ENCODE measurements at regions not wholly inside any gene's neighbourhood (a gene's known extent, or its start where the extent isn't known, plus 50 kb on each side); places are given as distances from the start of the nearest gene placed in this dataset.

DNA sequence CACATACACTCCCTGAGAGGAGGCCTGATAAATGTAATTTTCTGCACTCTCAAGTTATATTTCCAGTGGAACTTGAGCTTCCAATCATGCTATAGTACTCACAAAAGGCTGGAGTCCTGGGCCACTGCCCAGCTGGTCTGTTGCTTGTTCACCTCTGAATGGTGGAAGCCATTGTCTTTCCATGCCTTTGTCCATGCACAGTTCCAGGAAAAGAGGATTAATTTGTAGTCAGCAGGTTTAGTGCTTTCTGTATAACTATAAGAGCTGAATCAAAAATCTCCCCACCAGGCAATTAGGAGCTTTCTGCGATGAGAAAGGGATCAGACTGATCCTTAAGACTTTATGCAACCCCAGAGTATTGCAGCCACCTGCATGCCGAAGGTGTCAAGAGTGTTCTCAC is 195.4 kb upstream of the PGRMC2 start:
- H3K27me3 Mint-ChIP-seq (ENCODE audit: low read depth in 2 of 2): peaks cover 0 to 8% of the 10 kb centered on the region in 2 donors
- no peak overlapping the region for H3K27ac ChIP-seq (ENCODE audit: low read length)

DNA sequence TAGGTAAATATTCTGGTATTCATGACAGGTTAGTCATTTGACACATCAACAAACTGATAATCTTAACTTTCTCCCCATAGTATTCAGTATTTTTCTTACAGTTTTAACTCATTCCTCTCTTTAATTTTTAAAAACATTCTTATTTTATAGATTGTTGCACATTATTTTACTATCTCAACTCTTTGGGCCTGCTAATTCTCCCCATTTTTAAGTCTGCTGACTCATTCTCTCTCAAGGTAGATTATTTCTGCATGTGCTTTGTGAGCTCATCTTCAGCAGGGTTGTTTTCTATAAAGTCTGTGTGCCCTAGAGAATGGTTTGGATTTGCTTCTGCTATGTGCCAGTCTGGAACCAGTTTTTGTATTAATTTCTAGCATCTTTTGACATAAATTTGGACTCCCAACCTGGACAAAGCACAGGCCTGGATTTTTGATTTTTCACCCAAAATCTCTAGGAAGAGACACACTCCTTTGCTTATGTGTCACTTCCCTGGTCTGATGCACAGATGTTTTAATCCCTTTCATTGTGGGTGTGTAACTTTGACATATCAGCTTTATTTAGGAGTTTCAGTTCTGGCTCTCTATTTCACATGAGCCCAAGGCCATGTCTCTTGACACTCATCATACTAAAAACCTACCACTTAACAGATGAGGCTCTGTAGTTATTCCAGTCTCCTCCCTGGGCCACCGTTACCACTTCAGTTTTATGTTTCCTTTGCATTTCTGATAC is 194.3 kb upstream of the PGRMC2 start:
- no peaks in the 10 kb centered on the region for H3K4me1 ChIP-seq (ENCODE audit: control insufficient read depth, insufficient read depth, low read length)
- no peak for DNase-seq
- no peak for TF ChIP-seq CTCF (IDR thresholded peaks at IDR 0.05)
- H3K9me3 ChIP-seq (ENCODE audit: control insufficient read depth, insufficient read depth, low read length): no peaks in the 10 kb centered on the region
- H3K27ac Mint-ChIP-seq: no peak overlapping the region
- no peak overlapping the region for H3K4me3 Mint-ChIP-seq
- intact Hi-C loops (cut with micrococcal nuclease): no loop called here
- no peak overlapping the region for H3K27ac ChIP-seq (ENCODE audit: low read length)
- no peaks in the 10 kb centered on the region for H3K36me3 Mint-ChIP-seq
- H3K9me3 Mint-ChIP-seq: peaks cover 0 to 5% of the 10 kb centered on the region in 2 donors
- H3K4me1 Mint-ChIP-seq: no peaks in the 10 kb centered on the region
- peaks cover 0 to 8% of the 10 kb centered on the region in 2 donors for H3K27me3 Mint-ChIP-seq (ENCODE audit: low read depth in 2 of 2)
- WGBS (ENCODE audit: insufficient coverage): 82% methylated on average over 1 of the region's 1 CpG
- no peak overlapping the region for H3K4me3 ChIP-seq (ENCODE audit: low read length)
- H3K27me3 ChIP-seq (ENCODE audit: control insufficient read depth, insufficient read depth, low read length): peaks cover 2% of the 10 kb centered on the region
- ATAC-seq: no peak
- no peaks in the 10 kb centered on the region for H3K36me3 ChIP-seq (ENCODE audit: control insufficient read depth, insufficient read depth, low read length)

More for the DNA sequence above, 195.4 kb upstream of the PGRMC2 start:
- Mint-ChIP-seq H3K4me1 (no peaks in the 10 kb centered on the region), H3K27ac (no peak overlapping the region), H3K9me3 (peaks cover 3 to 5% of the 10 kb centered on the region in 2 donors), H3K36me3 (no peaks in the 10 kb centered on the region), H3K4me3 (no peak overlapping the region)
- intact Hi-C loops (cut with micrococcal nuclease): no loop called here
- TF ChIP-seq CTCF (IDR thresholded peaks at IDR 0.05): no peak
- Histone ChIP-seq H3K27me3 (ENCODE audit: control insufficient read depth, insufficient read depth, low read length) (peaks cover 2% of the 10 kb centered on the region), H3K36me3 (ENCODE audit: control insufficient read depth, insufficient read depth, low read length) (no peaks in the 10 kb centered on the region), H3K4me3 (ENCODE audit: low read length) (no peak overlapping the region), H3K4me1 (ENCODE audit: control insufficient read depth, insufficient read depth, low read length) (no peaks in the 10 kb centered on the region), H3K9me3 (ENCODE audit: control insufficient read depth, insufficient read depth, low read length) (no peaks in the 10 kb centered on the region)
- 94% methylated on average over 2 of the region's 2 CpGs for WGBS (ENCODE audit: insufficient coverage)
- DNase-seq (no peak), ATAC-seq (no peak)

GRCh38 chr4:128480945-128481344 is 193.3 kb upstream of the PGRMC2 start:
- H3K4me3 ChIP-seq (ENCODE audit: low read length): no peak overlapping the region
- ATAC-seq: no peak
- Mint-ChIP-seq H3K36me3 (no peaks in the 10 kb centered on the region), H3K4me3 (no peak overlapping the region), H3K27ac (no peak overlapping the region), H3K4me1 (no peaks in the 10 kb centered on the region), H3K27me3 (ENCODE audit: low read depth in 2 of 2) (peaks cover 0 to 4% of the 10 kb centered on the region in 2 donors), H3K9me3 (peaks cover 0 to 4% of the 10 kb centered on the region in 2 donors)
- peaks cover 2% of the 10 kb centered on the region for H3K27me3 ChIP-seq (ENCODE audit: control insufficient read depth, insufficient read depth, low read length)
- no peaks in the 10 kb centered on the region for H3K9me3 ChIP-seq (ENCODE audit: control insufficient read depth, insufficient read depth, low read length)
- no peaks in the 10 kb centered on the region for H3K4me1 ChIP-seq (ENCODE audit: control insufficient read depth, insufficient read depth, low read length)
- H3K27ac ChIP-seq (ENCODE audit: low read length): no peak overlapping the region
- intact Hi-C loops (cut with micrococcal nuclease): no loop called here
- TF ChIP-seq CTCF (IDR thresholded peaks at IDR 0.05): no peak
- no peak for DNase-seq
- H3K36me3 ChIP-seq (ENCODE audit: control insufficient read depth, insufficient read depth, low read length): no peaks in the 10 kb centered on the region
- WGBS (ENCODE audit: insufficient coverage): 89% methylated on average over 1 of the region's 1 CpG

DNA sequence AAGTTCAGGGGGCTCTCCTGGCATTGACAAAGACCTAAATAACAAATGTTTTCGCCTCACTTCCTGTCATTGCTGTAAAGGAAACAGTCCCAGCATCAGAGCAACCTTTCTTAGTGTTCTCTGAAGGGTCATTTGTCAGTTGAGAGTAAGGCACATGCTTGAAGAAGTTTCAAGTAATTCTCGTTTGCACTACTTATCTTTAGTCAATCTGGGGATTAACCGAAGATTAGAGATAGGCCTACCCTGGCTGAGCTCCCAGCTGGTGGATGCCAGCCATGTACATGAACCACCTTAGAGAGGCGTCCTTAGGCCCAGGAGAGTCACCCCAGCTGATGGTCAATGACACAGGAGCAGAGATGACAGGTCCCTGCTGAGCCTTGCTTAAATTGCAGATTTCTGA is 189.9 kb upstream of the PGRMC2 start:
- no peaks in the 10 kb centered on the region for H3K27me3 ChIP-seq (ENCODE audit: control insufficient read depth, insufficient read depth, low read length)
- no peaks in the 10 kb centered on the region for H3K4me1 ChIP-seq (ENCODE audit: control insufficient read depth, insufficient read depth, low read length)
- no peak overlapping the region for H3K4me3 Mint-ChIP-seq
- H3K9me3 ChIP-seq (ENCODE audit: control insufficient read depth, insufficient read depth, low read length): no peaks in the 10 kb centered on the region
- no peaks in the 10 kb centered on the region for H3K36me3 Mint-ChIP-seq
- DNase-seq (no peak), ATAC-seq (no peak)
- TF ChIP-seq CTCF (IDR thresholded peaks at IDR 0.05): no peak
- no peak overlapping the region for H3K4me3 ChIP-seq (ENCODE audit: low read length)
- H3K27ac Mint-ChIP-seq: no peak overlapping the region
- no peaks in the 10 kb centered on the region for H3K27me3 Mint-ChIP-seq (ENCODE audit: low read depth in 2 of 2)
- H3K27ac ChIP-seq (ENCODE audit: low read length): no peak overlapping the region
- H3K4me1 Mint-ChIP-seq: no peaks in the 10 kb centered on the region
- H3K36me3 ChIP-seq (ENCODE audit: control insufficient read depth, insufficient read depth, low read length): no peaks in the 10 kb centered on the region
- no peaks in the 10 kb centered on the region for H3K9me3 Mint-ChIP-seq
- 85% methylated on average over 4 of the region's 4 CpGs for WGBS (ENCODE audit: insufficient coverage)
- intact Hi-C loops (cut with micrococcal nuclease): no loop called here
